Endometrium (tissue), 2 donors: ENCODE measurements at regions not wholly inside any gene's neighbourhood (a gene's known extent, or its start where the extent isn't known, plus 50 kb on each side); places are given as distances from the start of the nearest gene placed in this dataset.

Experiments used
- FAIRE-seq: peaks from 2 replicates; lab custom pipeline; 2012; peaks lifted over from hg19 to GRCh38; lab: Jason Lieb, UNC
- donor health status: control.
- donor health status: control.

DNA sequence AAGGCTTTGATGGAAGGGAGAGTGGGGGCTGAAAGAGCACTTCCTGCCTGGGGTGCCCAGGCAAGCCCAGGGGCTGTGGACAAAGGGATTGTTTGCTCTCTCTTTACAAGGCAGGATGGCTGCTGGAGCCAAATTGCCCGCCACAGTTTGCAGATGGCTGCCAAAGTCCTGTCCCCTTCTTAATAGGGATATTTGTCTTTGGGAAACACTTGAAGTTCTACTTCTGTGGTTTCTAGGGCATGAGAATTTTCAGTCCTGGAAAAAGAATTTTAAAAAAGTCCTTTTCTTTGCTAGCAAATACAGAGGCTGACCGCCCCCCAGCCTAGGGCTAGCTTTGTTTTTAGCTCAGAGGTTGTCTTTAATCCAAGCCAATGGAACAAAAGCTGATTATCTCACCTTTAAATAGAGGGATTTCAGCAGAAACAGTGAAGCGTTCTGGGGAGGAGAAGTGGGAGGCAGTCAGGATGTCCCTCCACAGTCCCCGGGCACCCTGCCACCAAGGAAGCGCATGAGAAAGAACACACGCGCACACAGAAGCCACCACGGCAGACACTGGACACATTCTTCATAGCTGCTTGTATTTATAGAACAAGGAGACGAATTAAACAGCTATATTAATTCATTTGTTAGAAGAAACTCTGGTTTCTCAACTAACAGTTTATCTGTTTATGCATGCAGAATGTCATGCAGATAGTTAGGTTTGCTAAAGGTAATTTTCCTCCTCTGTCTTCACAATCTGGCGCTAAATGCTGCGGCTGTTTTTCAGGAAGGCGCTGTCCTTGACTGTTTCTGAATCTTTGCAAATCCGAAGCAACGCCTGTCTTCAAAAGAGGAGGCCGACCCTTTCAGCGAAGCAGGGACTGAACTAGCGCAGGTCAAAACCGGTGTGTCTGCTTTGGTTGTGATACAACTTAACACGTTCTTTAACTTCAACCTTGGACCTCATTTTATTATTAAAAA, 736.9 kb downstream of the QKI start:
- no peak for FAIRE-seq

DNA sequence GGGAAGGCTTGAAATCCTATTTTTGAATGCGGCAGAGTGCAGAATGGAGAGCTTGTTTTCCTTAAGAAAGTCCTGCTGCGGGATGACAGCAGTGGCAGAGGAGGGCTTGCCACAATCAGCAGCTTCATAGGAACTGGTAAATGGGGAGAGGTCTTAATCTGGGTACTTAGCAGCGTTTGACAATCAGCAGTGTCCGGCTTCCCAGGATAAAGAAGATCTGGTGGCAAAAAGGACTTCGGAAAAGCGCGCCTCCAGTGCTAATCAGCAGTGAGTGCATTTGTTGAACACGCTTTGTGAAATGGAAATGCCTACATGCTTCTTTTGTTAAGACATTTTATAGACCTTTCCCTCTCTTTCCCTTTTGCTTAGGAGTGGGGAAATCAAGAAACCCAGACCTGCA, 735.7 kb downstream of the QKI start:
- no peak for FAIRE-seq

DNA sequence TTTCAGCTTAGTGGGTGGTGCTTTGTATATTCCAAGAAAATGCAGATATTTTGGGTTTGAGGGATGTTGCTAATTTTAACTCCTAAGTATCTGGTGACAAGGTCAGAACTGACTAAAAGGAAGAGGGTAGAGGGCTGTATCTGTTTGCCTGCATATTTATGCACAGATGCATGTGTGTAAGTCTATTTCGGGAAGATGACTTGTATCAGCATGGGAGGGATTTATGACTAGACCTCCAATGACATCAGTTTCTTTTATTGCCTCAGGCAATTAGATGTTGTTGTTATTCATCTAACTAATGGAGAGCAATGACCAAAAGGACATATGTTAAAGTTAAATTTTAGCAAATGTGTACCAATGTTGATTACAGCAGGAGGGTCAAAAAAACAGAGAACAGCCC, 734.3 kb downstream of the QKI start:
- no peak for FAIRE-seq

DNA sequence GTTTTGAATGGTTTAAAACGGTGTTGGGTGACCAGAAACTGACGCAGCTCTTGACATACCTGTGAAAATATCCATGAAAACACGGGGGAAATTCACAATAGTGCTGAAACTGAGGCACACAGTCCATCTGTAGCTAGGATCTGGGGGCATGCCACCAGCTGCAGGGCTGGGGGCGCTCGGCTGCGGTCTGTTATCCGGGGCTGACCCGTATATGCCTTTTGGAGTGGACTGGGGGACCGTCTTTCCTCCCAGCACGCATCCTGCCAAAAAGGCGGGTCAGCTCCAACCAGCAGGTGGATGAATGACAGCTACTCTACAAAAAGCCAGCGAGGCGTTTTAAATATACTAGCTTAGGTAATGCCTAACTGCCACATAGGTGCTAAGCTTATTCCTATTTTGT, 729.8 kb downstream of the QKI start:
- no peak for FAIRE-seq

DNA sequence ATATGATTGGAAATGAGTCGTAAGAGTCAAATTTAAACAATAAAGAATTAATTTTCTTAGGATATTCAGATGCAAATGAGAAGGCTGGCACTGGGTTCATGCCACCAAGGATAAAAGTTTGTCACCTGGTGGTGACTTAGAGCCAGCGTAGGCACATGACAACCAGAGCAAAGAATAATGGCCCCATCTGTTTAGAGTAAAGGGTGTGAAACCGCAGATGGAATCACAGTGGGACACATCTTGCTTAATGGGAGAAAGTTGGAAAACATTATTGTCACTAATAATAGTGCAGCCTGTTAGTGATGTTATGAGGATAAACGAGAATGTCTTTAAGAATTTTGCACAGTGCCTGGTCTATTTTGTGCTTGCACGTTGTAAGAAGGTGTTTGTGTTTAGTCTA, 727.8 kb downstream of the QKI start:
- FAIRE-seq: no peak

DNA sequence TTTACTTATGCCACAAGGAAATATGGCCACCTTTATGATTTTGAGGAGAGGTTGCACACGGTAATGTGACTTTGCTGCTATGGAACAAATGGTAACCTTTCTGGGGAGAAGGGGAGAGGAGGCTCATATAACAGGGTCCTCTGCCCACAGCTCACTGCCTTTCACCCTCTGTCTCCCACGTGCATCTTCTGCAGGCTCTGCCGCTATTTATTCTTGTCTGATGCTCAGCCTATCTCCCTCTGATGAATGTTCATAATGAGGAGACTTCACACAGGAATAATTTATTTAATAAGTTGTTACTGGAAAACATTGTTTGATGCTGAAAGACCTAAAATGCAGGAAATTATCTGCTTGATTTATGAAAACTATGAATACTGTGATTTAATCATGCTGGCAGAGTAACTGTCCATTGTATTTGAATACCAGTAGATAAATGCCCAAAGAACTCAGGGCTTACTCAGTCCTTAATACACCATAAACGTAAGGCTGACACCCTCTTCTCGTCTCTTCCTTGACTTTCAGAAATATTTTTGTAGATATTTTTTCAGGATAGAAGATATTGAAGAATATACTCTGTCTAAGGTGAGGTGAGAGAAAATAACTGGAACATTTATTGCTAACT, 721.1 kb downstream of the QKI start:
- FAIRE-seq: no peak

DNA sequence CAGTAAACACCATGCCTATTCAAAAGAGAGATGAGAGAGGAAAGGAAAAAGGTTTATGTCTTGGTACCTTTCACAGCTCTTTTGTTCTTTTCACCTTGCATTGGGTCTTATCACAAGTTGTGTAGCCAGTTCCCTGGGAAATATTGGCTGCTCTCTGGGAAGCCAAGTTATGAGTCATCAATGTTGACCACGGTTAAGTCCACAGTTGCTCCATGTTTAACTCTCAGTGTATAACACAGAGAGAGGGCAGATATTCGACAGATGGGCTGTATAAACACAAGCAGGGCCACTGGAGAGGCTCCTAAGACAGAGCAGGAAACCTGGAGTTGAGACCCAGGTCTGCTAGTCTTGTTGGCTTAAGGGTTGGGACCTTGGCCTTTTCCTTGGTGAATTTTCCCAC, 718.6 kb downstream of the QKI start:
- FAIRE-seq: no peak

DNA sequence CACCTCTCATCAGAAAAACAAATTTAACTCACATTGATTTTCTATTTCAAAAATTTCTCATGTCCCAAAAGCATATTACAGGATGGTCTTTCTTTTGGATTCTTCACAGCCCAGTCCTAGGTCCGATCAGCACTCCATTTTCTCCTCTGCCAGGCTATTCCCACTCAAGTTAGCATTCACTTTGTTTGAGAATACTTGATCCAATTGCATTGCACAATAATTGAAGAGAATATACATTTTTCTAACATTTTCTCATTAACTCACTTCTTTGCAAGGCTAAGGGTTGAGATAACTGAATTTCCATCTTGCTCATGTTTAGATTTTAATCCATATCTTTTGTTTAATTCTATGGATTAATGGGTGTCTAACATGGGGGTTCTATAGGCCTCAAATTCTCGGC, 716.1 kb downstream of the QKI start:
- no peak for FAIRE-seq

DNA sequence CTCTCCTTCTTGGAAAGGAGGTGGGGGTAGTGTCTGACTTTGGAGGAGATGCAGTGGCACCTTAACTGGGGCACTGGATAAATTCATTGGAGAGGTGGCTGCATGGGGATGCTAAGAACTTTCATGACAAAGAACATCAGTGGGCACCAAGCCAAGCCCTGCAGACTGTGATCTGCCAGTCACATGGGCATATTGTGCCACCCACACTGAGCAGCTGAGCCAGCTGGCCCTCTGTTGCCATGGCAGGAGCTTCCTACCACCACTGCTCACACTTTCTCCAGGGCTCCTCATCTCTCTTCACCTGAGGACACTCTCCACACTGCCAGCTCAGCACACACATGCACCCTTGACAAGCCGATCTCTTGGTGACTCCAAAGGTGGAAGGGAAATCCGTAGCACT, 715.6 kb downstream of the QKI start:
- FAIRE-seq: no peak

DNA sequence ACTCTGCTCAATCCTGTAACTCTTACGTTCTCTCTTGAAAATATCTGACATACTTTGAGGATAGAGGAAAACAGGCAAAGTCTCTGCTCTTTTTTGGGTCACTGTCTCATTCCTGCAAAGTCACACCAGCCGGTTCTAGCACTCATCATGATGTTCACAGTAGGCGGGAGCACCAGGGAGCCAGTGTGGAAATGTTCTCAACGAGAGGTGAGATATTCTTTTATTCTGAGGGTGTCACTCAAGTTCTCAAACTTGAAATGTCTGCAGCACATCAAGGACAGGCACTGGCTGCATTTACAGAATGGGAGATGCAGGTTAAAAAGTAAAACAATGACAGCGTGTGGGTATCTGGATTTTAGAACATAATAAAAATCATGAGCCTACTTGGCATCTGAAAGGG, 714.7 kb downstream of the QKI start:
- FAIRE-seq: no peak

DNA sequence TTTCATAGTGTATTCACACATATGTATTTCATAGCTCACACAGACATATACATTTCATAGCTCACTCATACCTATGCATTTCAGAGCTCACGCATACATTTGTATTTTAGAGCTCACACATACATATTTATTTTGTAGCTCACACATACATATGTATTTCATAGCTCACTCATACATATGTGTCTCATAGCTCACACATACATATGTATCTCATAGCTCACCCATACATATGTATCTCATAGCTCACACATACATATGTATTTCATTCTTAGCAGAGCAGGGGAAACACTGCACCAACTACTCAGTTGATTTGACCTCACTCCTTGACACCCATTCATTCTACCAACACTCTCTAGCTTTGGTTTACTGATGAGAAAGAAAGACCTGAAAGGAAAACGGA, 713.6 kb downstream of the QKI start:
- FAIRE-seq: no peak

DNA sequence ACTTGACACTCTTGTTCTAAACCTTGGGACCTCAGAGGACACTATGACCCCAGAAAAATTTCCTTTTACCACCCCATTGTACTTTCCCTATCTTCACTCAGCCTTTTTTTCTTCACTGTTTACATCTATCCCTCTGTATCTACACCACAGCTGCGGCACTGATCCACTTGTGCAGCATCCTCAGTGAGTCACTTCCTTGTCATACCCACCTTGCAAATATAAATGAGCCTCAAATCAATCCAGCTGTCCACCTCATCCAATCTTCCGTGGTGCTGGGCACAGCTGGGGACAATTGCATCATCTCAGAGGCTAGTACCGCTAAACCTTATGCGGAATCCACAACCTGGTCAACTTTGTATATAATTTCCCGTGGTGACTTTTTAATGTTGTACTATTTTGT, 710.5 kb downstream of the QKI start:
- FAIRE-seq: no peak

DNA sequence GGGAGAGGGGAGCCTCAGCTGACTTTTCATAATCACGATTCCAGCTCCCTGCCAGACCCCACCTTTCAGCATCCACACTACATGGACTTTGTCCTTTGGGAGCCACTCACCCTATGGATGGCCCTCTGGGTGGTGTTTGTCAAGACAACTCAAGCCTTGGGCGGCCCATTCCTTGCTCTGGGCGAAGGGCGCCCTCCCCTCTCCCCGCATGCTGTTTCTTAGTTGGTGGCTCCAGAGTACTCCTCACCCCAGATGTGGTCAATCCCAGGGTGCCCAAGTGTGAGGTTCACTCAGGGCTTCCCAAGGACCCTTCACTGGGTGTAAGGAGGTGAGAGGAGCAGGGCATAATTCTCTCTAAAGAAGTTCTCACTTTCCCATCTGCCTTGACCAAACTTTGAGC, 710.0 kb downstream of the QKI start:
- no peak for FAIRE-seq

DNA sequence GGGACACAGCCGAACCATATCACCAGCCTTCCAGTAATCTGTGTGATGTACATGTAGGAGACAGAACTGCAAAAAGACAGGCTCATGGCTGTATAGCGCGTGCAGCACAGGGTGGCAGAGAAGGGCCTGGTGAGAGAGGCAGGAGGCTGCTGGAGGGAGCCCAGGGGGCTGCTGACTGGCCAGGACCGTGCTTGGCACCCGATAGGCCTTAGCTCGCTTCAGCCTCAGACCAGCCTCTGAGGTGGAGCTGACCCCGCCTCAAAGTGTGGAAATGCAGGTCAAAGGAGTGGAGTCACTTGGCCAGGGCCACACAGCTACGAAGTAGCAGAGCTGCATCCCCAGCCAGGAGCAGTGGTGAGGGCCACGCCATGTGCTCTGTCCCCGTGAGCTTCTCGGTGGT, 707.6 kb downstream of the QKI start:
- FAIRE-seq: no peak

DNA sequence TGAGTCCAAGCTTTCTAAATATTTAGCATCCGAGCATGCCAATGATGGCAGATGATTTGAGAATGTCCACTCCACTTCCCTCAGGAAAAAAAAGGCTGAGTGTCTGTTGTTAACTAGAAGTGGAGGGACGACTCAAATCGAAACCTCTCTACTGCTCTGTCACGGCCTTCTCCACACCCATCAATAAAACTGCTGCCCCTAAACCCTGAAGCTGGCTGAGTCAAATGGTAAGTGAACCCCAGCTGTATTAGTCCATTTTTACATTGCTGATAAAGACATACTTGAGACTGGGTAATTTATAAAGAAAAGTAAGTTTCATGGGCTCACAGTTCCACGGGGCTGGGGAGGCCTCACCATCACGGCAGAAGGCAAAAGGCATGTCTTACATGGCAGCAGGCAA, 707.0 kb downstream of the QKI start:
- FAIRE-seq: no peak

DNA sequence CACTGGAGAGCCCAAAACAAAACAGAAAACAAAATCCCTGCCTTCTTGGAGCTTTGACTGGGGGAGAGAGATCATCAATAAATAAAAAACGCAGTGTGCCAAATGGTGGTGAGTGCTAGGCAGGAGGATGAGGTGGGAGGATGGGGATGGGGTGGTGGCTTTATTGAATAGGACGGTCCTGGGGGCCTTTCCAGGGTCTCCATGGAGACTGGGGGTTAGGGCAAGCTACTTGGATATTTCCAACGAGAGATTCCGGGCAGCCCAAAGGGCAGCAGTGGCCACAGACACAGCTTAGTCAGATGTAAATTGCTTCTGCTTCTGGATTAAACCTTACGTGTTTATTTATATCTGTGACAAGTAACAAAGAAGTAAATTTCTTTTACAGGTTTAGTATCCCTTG, 700.1 kb downstream of the QKI start:
- no peak for FAIRE-seq

DNA sequence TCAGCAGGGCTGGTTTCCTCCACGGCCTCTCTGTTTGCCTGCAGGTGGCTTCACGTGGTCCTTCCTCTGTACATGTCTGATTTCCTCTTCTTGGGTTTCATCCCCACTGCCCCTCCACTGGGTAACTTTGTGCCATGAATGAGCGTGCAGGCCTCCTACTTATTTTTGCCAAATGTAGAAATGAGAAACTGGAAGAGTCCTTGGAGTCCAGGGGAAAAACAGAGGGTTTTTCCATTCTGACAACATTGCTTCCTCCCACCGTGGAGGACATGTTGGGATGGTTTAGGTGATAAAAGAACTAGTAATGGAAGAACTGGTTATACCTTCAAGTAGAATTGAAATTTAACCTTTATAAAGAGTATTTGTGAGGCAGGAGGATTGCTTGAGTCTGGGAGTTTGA, 699.5 kb downstream of the QKI start:
- no peak for FAIRE-seq

DNA sequence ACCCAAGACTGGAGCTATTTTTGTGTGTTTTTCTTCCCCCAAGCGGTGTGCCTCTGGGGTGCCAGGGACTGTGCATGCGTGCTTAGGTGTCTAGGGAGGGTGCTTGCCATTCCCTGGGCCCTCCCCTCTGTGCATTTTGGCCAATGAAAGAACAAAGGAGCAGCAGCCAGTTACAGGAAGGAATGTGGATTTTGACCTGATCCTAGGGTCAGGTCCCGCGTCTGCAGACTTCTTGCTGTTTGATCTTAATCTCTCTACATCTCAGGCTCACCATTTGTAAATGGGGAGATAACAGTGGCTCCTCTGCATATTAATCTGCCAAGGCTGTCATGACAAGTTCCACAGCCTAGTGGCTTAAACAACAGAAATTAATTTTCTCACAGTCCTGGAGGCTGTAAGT, 699.1 kb downstream of the QKI start:
- no peak for FAIRE-seq

DNA sequence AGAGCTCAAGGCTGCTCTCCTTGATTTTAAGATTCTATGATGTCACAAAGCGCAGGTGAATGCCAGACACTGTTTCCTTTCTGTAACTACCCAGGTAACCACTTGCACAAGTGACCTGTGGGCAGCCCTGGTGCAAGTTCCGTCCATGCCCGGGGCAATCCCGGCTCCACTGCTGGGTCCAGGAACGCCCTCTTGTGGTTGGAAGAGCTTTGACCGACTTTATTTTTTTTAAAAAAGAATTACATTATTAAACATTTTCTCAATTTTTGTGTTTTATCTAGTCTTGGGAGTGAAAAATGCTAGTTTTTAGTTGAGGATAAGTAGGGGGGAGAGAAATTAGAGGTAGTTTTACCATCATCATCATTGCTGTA, 695.2 kb downstream of the QKI start:
- FAIRE-seq: no peak

DNA sequence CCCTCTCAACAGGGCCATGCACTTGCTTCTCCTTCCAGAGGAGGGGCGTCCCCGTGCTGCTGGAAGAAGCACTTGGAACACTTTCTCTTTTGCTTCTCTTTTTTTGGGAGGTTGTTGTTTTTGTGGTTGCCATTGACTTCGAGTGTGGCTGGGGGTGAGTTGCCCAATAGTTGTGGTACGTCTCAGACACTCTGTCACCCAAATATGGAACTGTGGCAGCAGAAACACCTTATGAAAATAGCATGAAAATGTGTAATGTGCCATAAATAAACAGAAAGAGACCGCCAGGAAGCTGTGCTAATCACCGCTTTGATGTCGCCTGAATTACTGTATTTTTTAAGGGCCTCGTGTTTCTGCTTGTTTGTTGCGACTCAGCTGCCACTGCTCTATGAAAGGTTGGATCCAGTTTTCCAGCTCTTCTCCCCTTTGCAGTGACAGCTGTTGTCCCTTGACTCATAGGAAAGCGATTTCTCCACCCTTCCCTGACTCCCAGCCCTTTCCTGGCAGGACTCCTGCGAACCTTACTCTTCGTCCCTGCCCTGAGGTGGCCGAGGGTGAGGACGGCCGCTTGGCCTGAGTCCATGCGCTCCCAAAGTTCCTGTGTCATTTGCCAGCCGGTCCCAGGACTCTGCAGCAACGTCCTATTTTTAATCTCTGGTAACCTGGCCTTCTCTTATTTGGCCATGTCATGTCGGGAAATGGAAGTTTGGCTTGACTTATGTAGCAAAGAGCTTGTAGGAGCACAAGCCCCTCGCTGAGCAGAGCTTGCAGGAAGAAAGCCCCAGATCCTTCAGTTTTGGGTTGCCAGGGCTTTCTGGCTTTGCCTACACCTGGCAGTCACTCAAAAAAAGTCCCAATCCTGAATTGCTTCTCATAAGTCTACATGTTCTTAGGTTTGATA, 694.6 kb downstream of the QKI start:
- no peak for FAIRE-seq

DNA sequence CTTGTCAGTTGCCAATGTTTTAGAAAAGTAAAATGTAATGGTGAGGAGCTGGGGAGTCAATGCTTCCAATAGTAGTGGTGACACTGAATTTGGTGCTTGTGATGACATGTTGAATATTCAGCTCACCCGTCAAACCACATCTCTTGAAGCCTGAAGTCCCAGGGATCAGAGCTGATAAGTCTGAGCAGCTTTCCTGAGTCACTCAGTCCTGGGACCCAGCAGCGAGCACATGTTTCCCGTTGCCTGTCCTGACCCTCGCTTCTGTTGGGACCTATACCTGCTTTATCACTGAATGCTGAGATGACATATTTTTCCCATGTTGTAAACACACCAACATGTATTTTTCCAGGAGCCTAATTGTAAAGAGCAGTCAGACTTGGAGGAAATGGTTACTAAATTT, 693.6 kb downstream of the QKI start:
- FAIRE-seq: no peak

DNA sequence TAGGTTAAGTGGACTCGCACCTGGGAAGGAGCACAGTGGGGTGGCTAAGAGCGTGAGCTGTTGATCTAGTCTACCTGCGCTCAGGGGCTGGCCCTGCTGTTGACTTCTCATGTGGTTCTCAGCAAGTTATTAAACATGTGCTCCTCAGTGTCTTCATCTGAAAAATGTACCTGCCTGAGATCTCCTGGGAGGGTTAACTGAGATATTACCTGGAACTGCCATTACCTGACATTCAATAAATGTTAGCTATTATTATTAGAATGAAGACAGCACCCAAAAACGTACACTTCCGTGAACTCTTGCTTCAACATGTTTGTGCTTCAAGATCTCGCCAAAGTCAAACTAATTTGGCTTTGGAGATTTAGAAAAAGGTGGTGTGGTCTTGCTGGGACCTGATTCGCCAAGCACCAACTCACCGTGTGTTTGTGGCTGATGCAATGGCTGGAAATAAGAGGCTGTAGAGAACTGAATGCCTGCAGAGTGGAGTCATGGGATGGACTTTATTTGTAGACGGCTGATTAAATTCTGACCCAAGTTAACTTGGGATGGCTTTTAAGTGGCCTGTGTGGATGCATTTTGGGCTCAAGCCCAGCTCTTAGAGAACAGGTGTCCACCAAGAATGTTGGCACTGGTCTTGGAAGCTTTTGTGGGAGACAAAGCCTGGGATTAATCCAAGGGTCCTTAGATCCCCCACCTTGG, 692.9 kb downstream of the QKI start:
- FAIRE-seq: no peak
